ENCODE measurements at regions not wholly inside any gene's neighbourhood (a gene's known extent, or its start where the extent isn't known, plus 50 kb on each side); places are given as distances from the start of the nearest gene placed in this dataset.

DNA sequence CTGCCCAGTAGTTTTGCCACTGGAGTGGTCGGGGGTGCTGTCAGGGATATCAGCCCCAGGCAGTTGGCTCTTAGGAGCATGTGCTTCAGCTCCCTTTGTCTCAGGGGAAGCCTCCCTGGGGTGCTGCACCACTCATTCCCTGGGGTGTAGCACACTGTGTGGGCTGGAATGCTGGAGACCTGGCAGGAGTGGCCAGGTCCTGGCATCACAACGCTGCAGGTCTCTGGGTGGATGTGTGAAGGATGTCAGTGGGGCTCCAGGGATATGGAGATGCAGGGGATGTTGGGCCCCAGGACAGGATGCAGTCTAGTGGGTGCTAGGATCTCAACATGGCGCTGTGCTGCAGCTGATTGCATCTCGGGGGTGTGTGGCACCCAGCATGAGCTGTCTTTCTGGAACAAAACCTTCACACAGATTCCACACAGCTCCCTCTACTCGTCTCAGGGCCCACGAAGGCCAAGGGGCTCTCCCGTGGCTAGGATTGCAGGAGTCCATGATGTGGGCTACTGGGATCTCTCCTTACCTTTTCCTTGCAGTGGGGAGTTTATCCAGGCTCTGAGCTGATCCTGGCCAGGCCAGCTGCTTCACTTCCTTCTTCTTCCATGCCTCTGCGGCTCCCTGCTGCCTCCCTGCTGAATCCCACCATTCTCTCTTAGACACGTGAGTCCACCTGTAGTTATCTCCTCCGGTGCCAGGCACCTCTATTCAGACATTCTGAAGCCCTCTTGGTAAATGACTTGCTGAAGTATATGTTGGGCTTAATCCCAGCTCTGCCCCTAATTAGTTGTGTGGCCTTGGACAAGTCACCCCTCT lies 295.1 kb downstream of the RPS24 start:
- TF ChIP-seq NFRKB (IDR thresholded peaks at IDR 0.05) (no peak), BHLHE40 (IDR thresholded peaks at IDR 0.05; ENCODE audit: borderline replicate concordance) (no peak), LEF1 (IDR thresholded peaks at IDR 0.05; ENCODE audit: borderline replicate concordance) (no peak), L3MBTL2 (conservative IDR thresholded peaks at IDR 0.05) (no peak), TARDBP (IDR thresholded peaks at IDR 0.05) (no peak), ZNF384 (IDR thresholded peaks at IDR 0.05) (no peak), FOXK2 (IDR thresholded peaks at IDR 0.05) (no peak), SUZ12 (IDR thresholded peaks at IDR 0.05) (no peak), HDGF (IDR thresholded peaks at IDR 0.05; ENCODE audit: borderline replicate concordance) (no peak), CTBP1 (IDR thresholded peaks at IDR 0.05; ENCODE audit: borderline replicate concordance) (no peak), FOXA1 (IDR thresholded peaks at IDR 0.05) (no peak), FOXM1 (IDR thresholded peaks at IDR 0.05; ENCODE audit: borderline replicate concordance) (no peak)

Measured in HEK293T (cell line).